NT2/D1 (cell line): ENCODE measurements at regions not wholly inside any gene's neighbourhood (a gene's known extent, or its start where the extent isn't known, plus 50 kb on each side); places are given as distances from the start of the nearest gene placed in this dataset.
A peak's percentile ranks its signal among the peaks of the same experiment; 100 is the strongest.

Source experiments
- DNase-seq: peaks from one replicate; pipeline ENCODE4 v3.0.0-alpha.2; 2011; ENCODE audit warnings: low read depth, low spot score
- H3K27me3 ChIP-seq: 2 replicates; pipeline ENCODE4 v1.6.0; 2011; ENCODE audit warnings: mild to moderate bottlenecking; ENCODE audit not compliant: insufficient read length, insufficient read depth
- H3K36me3 ChIP-seq: 2 replicates; pipeline ENCODE4 v1.6.1; 2011; ENCODE audit warnings: mild to moderate bottlenecking, low read length, mixed read lengths; ENCODE audit not compliant: insufficient read depth, insufficient read length
- H3K4me1 ChIP-seq: 2 replicates; pipeline ENCODE4 v1.5.1; 2011; ENCODE audit not compliant: insufficient read depth, insufficient read length
- H3K4me3 ChIP-seq: 2 replicates; pipeline ENCODE4 v1.5.1; 2011; ENCODE audit warnings: low read depth; ENCODE audit not compliant: insufficient read length
- H3K9ac ChIP-seq: 2 replicates; pipeline ENCODE4 v1.6.0; 2011; ENCODE audit warnings: low read depth; ENCODE audit not compliant: insufficient read length
- H3K9me3 ChIP-seq: 2 replicates; pipeline ENCODE4 v1.5.1; 2011; ENCODE audit warnings: mild to moderate bottlenecking, low read length; ENCODE audit not compliant: insufficient read depth
- SUZ12 ChIP-seq: IDR thresholded peaks from 2 replicates; pipeline ENCODE4 v1.6.1; 2011; ENCODE audit not compliant: insufficient read length, insufficient read depth; ENCODE audit errors: extremely low read depth
- YY1 ChIP-seq: IDR thresholded peaks from 2 replicates; pipeline ENCODE4 v1.6.1; 2011; ENCODE audit not compliant: insufficient read length, insufficient read depth
- ZNF274 ChIP-seq: IDR thresholded peaks from 2 replicates; pipeline ENCODE4 v1.6.1; 2011; ENCODE audit warnings: mild to moderate bottlenecking, low read depth, low read length

GRCh38 chr5:107056278-107056677 lies 614.5 kb downstream of the EFNA5 start:
- no peak overlapping the region for H3K4me3 ChIP-seq
- H3K27me3 ChIP-seq, result no peaks in the 10 kb centered on the region
- H3K36me3 ChIP-seq, result no peaks in the 10 kb centered on the region
- H3K4me1 ChIP-seq, result no peaks in the 10 kb centered on the region
- DNase-seq, result no peak
- TF ChIP-seq YY1 (no peak), ZNF274 (no peak), SUZ12 (no peak)
- no peaks in the 10 kb centered on the region for H3K9me3 ChIP-seq
- H3K9ac ChIP-seq, result no peak overlapping the region

- TF ChIP-seq SUZ12 (no peak), ZNF274 (no peak), YY1 (no peak)
- no peaks in the 10 kb centered on the region for H3K27me3 ChIP-seq
- no peaks in the 10 kb centered on the region for H3K4me1 ChIP-seq
- no peaks in the 10 kb centered on the region for H3K36me3 ChIP-seq
- no peak for DNase-seq
- H3K4me3 ChIP-seq, result no peak overlapping the region
- H3K9me3 ChIP-seq, result 0 out of 2 replicates have a peak, but pooled peaks cover 4% of the 10 kb centered on the region
- no peak overlapping the region for H3K9ac ChIP-seq
Observed at GRCh38 chr5:107047048-107047447, 623.7 kb downstream of the EFNA5 start.

GRCh38 chr5:107043665-107044064 lies 627.1 kb downstream of the EFNA5 start:
- H3K4me3 ChIP-seq, result no peak overlapping the region
- no peak for DNase-seq
- no peaks in the 10 kb centered on the region for H3K27me3 ChIP-seq
- no peak for TF ChIP-seq SUZ12
- H3K4me1 ChIP-seq, result no peaks in the 10 kb centered on the region
- no peaks in the 10 kb centered on the region for H3K36me3 ChIP-seq
- no peak overlapping the region for H3K9ac ChIP-seq
- no peaks in the 10 kb centered on the region for H3K9me3 ChIP-seq

- Histone ChIP-seq H3K4me3 (no peak overlapping the region), H3K9ac (no peak overlapping the region), H3K27me3 (no peaks in the 10 kb centered on the region), H3K9me3 (no peaks in the 10 kb centered on the region), H3K4me1 (no peaks in the 10 kb centered on the region), H3K36me3 (no peaks in the 10 kb centered on the region)
- no peak for DNase-seq
- TF ChIP-seq SUZ12, result no peak
- no peak for TF ChIP-seq ZNF274
- no peak for TF ChIP-seq YY1
Observed at GRCh38 chr5:107040907-107041306, 629.8 kb downstream of the EFNA5 start.

GRCh38 chr5:107032629-107033028 lies 638.1 kb downstream of the EFNA5 start:
- Histone ChIP-seq H3K4me3 (no peak overlapping the region), H3K36me3 (no peaks in the 10 kb centered on the region), H3K9ac (no peak overlapping the region), H3K27me3 (no peaks in the 10 kb centered on the region), H3K9me3 (no peaks in the 10 kb centered on the region), H3K4me1 (no peaks in the 10 kb centered on the region)
- DNase-seq, result no peak
- TF ChIP-seq SUZ12 (no peak), YY1 (no peak), ZNF274 (no peak)

GRCh38 chr5:107028938-107029337 lies 641.8 kb downstream of the EFNA5 start:
- no peak overlapping the region for H3K4me3 ChIP-seq
- H3K27me3 ChIP-seq, result no peaks in the 10 kb centered on the region
- H3K9me3 ChIP-seq, result no peaks in the 10 kb centered on the region
- H3K4me1 ChIP-seq, result no peaks in the 10 kb centered on the region
- H3K36me3 ChIP-seq, result no peaks in the 10 kb centered on the region
- no peak overlapping the region for H3K9ac ChIP-seq
- DNase-seq, result no peak
- no peak for TF ChIP-seq YY1
- no peak for TF ChIP-seq SUZ12
- TF ChIP-seq ZNF274, result no peak

GRCh38 chr5:107025712-107026497 lies 644.8 kb downstream of the EFNA5 start:
- no peaks in the 10 kb centered on the region for H3K27me3 ChIP-seq
- H3K4me1 ChIP-seq, result no peaks in the 10 kb centered on the region
- no peaks in the 10 kb centered on the region for H3K36me3 ChIP-seq
- no peak for TF ChIP-seq SUZ12
- no peak for TF ChIP-seq YY1
- no peak for TF ChIP-seq ZNF274
- H3K9ac ChIP-seq, result no peak overlapping the region
- H3K4me3 ChIP-seq, result no peak overlapping the region
- H3K9me3 ChIP-seq, result no peaks in the 10 kb centered on the region
- DNase-seq, result peak; percentile 3
